GM23248 (cell line): ENCODE measurements at regions not wholly inside any gene's neighbourhood (a gene's known extent, or its start where the extent isn't known, plus 50 kb on each side); places are given as distances from the start of the nearest gene placed in this dataset.

Source experiments
- EZH2 ChIP-seq: fragments of 200-600 bp; sonication (generic); IDR thresholded peaks from 2 replicates; pipeline ENCODE4 v1.6.1; 2018; ENCODE audit warnings: antibody characterized with exemption, mild to moderate bottlenecking; ENCODE audit not compliant: insufficient read depth, poor library complexity, severe bottlenecking
- EZH2phosphoT487 ChIP-seq: fragments of 200-600 bp; sonication (generic); IDR thresholded peaks from 2 replicates; pipeline ENCODE4 v1.6.1; 2018; ENCODE audit warnings: antibody characterized with exemption, moderate library complexity, mild to moderate bottlenecking, low read depth; ENCODE audit not compliant: insufficient read depth

- TF ChIP-seq EZH2 (no peak), EZH2phosphoT487 (no peak)
Observed at GRCh38 chr17:33716957-33717356, 423.9 kb upstream of the ASIC2 start.
